Astrocyte (in vitro differentiated cells and primary cell): ENCODE measurements at regions not wholly inside any gene's neighbourhood (a gene's known extent, or its start where the extent isn't known, plus 50 kb on each side); places are given as distances from the start of the nearest gene placed in this dataset.

Experiments
- DNase-seq: peaks from one replicate; pipeline ENCODE4 v3.0.0-alpha.2; 2010; ENCODE audit warnings: low read depth
- FAIRE-seq: peaks from 2 replicates; lab custom pipeline; 2011; peaks lifted over from hg19 to GRCh38; lab: Jason Lieb, UNC
- H2AFZ ChIP-seq: 2 replicates; pipeline ENCODE4 v1.6.0; 2012; ENCODE audit warnings: low read depth, low read length, inconsistent platforms
- H3K27ac ChIP-seq: 2 replicates; pipeline ENCODE4 v1.5.1; 2011; ENCODE audit warnings: low read depth, low read length, inconsistent platforms
- H3K27me3 ChIP-seq: 2 replicates; pipeline ENCODE4 v1.6.0; 2011; ENCODE audit warnings: low read length, inconsistent platforms; ENCODE audit not compliant: insufficient read depth
- H3K36me3 ChIP-seq: 2 replicates; pipeline ENCODE4 v1.5.1; 2011; ENCODE audit warnings: low read length, inconsistent platforms; ENCODE audit not compliant: insufficient read depth
- H3K4me1 ChIP-seq: 2 replicates; pipeline ENCODE4 v1.5.1; 2011; ENCODE audit warnings: low read length, inconsistent platforms; ENCODE audit not compliant: insufficient read depth
- H3K4me2 ChIP-seq: 2 replicates; pipeline ENCODE4 v1.6.0; 2012; ENCODE audit warnings: low read length, inconsistent platforms
- H3K4me3 ChIP-seq: 2 replicates; pipeline ENCODE4 v1.5.1; 2011; ENCODE audit warnings: low read depth, mild to moderate bottlenecking, low read length, inconsistent platforms; ENCODE audit not compliant: insufficient read depth
- H3K79me2 ChIP-seq: 2 replicates; pipeline ENCODE4 v1.6.0; 2012; ENCODE audit warnings: mild to moderate bottlenecking, low read length, inconsistent platforms; ENCODE audit not compliant: insufficient read depth
- H3K9ac ChIP-seq: 2 replicates; pipeline ENCODE4 v1.6.0; 2012; ENCODE audit warnings: mild to moderate bottlenecking, low read length, inconsistent platforms
- H3K9me3 ChIP-seq: 2 replicates; pipeline ENCODE4 v1.5.1; 2012; ENCODE audit warnings: low read depth, mild to moderate bottlenecking, low read length, inconsistent platforms; ENCODE audit not compliant: insufficient read depth
- H4K20me1 ChIP-seq: 2 replicates; pipeline ENCODE4 v1.6.0; 2012; ENCODE audit warnings: low read length, inconsistent platforms; ENCODE audit not compliant: insufficient read depth
- H3K27ac Mint-ChIP-seq: one replicate; pipeline ENCODE4 v1.8.0; 2021; ENCODE audit warnings: mild to moderate bottlenecking, mixed read lengths; ENCODE audit not compliant: unreplicated experiment
- H3K27me3 Mint-ChIP-seq: one replicate; pipeline ENCODE4 v1.8.0; 2021; ENCODE audit warnings: low read depth, mixed read lengths; ENCODE audit not compliant: unreplicated experiment
- H3K36me3 Mint-ChIP-seq: one replicate; pipeline ENCODE4 v1.8.0; 2021; ENCODE audit warnings: low read depth, mixed read lengths; ENCODE audit not compliant: unreplicated experiment
- H3K4me1 Mint-ChIP-seq: one replicate; pipeline ENCODE4 v1.8.0; 2021; ENCODE audit warnings: low read depth, mixed read lengths; ENCODE audit not compliant: unreplicated experiment
- H3K4me3 Mint-ChIP-seq: one replicate; pipeline ENCODE4 v1.8.0; 2021; ENCODE audit warnings: mild to moderate bottlenecking, moderate library complexity, mixed read lengths; ENCODE audit not compliant: unreplicated experiment
- H3K9me3 Mint-ChIP-seq: one replicate; pipeline ENCODE4 v1.8.0; 2021; ENCODE audit warnings: mild to moderate bottlenecking, mixed read lengths; ENCODE audit not compliant: unreplicated experiment
- EZH2 ChIP-seq: IDR thresholded peaks from 2 replicates; pipeline ENCODE4 v1.6.1; 2012; ENCODE audit warnings: mild to moderate bottlenecking, low read length, inconsistent platforms; ENCODE audit not compliant: insufficient read depth
- TF ChIP-seq, protein P1 (sequence below): IDR thresholded peaks from 2 replicates; pipeline ENCODE4 v1.5.1; 2011; ENCODE audit warnings: low read depth, mild to moderate bottlenecking, inconsistent platforms, low read length, moderate library complexity; ENCODE audit not compliant: insufficient read depth

DNA sequence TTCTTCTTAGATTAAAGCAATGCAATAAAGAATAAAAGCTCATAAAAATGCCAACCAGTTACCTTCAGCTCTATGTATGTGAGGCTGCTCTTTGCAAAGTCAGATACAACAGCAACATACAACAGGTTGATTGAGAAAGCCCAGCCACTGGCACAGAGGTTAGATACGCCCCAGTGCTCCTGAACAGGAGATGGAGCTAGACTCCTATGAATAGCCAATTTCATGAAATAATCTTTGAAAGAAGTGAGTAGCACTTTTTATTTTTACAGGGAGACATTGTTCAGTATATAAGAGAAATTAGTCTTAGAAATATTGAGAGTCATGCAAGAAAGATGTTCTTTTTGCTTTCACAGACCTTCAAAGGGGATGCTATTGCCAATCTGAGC is 362.4 kb upstream of the MEX3C start:
- H3K79me2 ChIP-seq, result no peaks in the 10 kb centered on the region
- no peaks in the 10 kb centered on the region for H3K4me1 ChIP-seq
- no peaks in the 10 kb centered on the region for H3K36me3 Mint-ChIP-seq
- H3K4me3 ChIP-seq, result no peak overlapping the region
- H3K27ac ChIP-seq, result no peak overlapping the region
- no peaks in the 10 kb centered on the region for H4K20me1 ChIP-seq
- H3K4me1 Mint-ChIP-seq, result peaks cover 8% of the 10 kb centered on the region
- H3K36me3 ChIP-seq, result no peaks in the 10 kb centered on the region
- no peak overlapping the region for H3K4me2 ChIP-seq
- no peaks in the 10 kb centered on the region for H3K27me3 ChIP-seq
- DNase-seq (no peak), FAIRE-seq (no peak)
- H3K9ac ChIP-seq, result no peak overlapping the region
- H3K9me3 Mint-ChIP-seq, result no peaks in the 10 kb centered on the region
- H3K4me3 Mint-ChIP-seq, result no peak overlapping the region
- no peaks in the 10 kb centered on the region for H3K9me3 ChIP-seq
- no peak for TF ChIP-seq EZH2
- TF ChIP-seq, protein P1, sequence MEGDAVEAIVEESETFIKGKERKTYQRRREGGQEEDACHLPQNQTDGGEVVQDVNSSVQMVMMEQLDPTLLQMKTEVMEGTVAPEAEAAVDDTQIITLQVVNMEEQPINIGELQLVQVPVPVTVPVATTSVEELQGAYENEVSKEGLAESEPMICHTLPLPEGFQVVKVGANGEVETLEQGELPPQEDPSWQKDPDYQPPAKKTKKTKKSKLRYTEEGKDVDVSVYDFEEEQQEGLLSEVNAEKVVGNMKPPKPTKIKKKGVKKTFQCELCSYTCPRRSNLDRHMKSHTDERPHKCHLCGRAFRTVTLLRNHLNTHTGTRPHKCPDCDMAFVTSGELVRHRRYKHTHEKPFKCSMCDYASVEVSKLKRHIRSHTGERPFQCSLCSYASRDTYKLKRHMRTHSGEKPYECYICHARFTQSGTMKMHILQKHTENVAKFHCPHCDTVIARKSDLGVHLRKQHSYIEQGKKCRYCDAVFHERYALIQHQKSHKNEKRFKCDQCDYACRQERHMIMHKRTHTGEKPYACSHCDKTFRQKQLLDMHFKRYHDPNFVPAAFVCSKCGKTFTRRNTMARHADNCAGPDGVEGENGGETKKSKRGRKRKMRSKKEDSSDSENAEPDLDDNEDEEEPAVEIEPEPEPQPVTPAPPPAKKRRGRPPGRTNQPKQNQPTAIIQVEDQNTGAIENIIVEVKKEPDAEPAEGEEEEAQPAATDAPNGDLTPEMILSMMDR, result no peak
- no peak overlapping the region for H3K27ac Mint-ChIP-seq
- H2AFZ ChIP-seq, result no peak overlapping the region
- peaks cover 12% of the 10 kb centered on the region for H3K27me3 Mint-ChIP-seq

DNA sequence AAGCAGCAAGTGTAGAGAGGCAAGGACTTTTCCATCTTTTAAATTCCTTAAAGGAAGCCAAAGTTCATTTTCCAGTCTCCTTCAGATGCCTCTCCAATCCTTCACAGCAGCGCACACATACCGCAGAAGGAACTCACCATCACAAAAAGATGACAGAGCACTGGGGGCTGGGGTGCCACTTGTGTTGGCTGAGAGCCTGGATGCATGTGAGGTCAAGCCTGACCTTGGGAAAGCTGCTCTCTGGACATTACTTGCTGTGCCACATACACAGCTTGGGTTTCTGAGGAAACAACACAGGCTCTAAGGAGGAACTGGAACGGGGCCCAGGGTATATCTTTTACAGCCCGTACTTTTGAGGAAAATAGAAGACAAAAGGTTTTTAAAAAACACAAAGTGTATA is 364.3 kb upstream of the MEX3C start:
- no peaks in the 10 kb centered on the region for H3K36me3 Mint-ChIP-seq
- no peak for DNase-seq
- TF ChIP-seq EZH2, result no peak
- TF ChIP-seq, protein P1, result no peak
- Histone ChIP-seq H3K79me2 (no peaks in the 10 kb centered on the region), H3K9me3 (no peaks in the 10 kb centered on the region), H2AFZ (no peak overlapping the region), H3K4me1 (no peaks in the 10 kb centered on the region), H3K9ac (no peak overlapping the region), H3K4me2 (no peak overlapping the region), H4K20me1 (no peaks in the 10 kb centered on the region), H3K27me3 (no peaks in the 10 kb centered on the region), H3K36me3 (no peaks in the 10 kb centered on the region), H3K4me3 (no peak overlapping the region), H3K27ac (no peak overlapping the region)
- no peak overlapping the region for H3K27ac Mint-ChIP-seq
- peaks cover 12% of the 10 kb centered on the region for H3K27me3 Mint-ChIP-seq
- no peaks in the 10 kb centered on the region for H3K9me3 Mint-ChIP-seq
- no peak for FAIRE-seq
- no peak overlapping the region for H3K4me3 Mint-ChIP-seq
- peaks cover 8% of the 10 kb centered on the region for H3K4me1 Mint-ChIP-seq

DNA sequence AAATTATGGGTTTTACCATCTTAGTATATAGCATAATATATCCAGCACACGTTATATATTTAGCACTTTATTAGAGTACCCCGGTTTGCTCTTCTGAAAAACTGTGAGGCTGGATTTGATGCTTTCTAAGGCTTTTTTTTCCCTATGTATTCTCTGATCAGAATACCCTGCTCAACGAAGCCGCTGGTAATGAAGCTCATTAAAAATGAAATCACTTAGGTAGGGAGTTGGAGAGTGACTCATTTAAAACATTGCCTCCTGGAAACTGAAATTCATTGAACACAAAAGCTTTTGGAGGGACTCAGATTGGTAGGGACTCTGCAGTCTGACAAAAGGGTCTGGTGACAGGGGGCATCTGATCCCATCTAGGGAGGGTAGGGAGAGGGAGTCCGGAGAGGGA is 365.4 kb upstream of the MEX3C start:
- no peak for FAIRE-seq

More for the DNA sequence above, 365.4 kb upstream of the MEX3C start:
- Histone ChIP-seq H3K4me3 (no peak overlapping the region), H3K27me3 (no peaks in the 10 kb centered on the region), H3K9ac (no peak overlapping the region), H3K27ac (no peak overlapping the region), H3K36me3 (no peaks in the 10 kb centered on the region), H3K9me3 (no peaks in the 10 kb centered on the region), H3K79me2 (no peaks in the 10 kb centered on the region), H3K4me1 (no peaks in the 10 kb centered on the region), H4K20me1 (no peaks in the 10 kb centered on the region), H2AFZ (no peak overlapping the region), H3K4me2 (no peak overlapping the region)
- no peaks in the 10 kb centered on the region for H3K9me3 Mint-ChIP-seq
- peaks cover 8% of the 10 kb centered on the region for H3K4me1 Mint-ChIP-seq
- H3K27me3 Mint-ChIP-seq, result peaks cover 12% of the 10 kb centered on the region
- no peak overlapping the region for H3K4me3 Mint-ChIP-seq
- H3K27ac Mint-ChIP-seq, result no peak overlapping the region
- DNase-seq, result no peak
- TF ChIP-seq, protein P1, result no peak
- TF ChIP-seq EZH2, result no peak
- no peaks in the 10 kb centered on the region for H3K36me3 Mint-ChIP-seq
